Right ventricle myocardium superior (tissue), 1 donor: ENCODE measurements at regions not wholly inside any gene's neighbourhood (a gene's known extent, or its start where the extent isn't known, plus 50 kb on each side); places are given as distances from the start of the nearest gene placed in this dataset.

Source experiments
- ATAC-seq: fragments of 200-7000 bp; cut with Tn5 transposase; one replicate; pipeline ENCODE4 v1.9.1; 2020; ENCODE audit warnings: mild to moderate bottlenecking; ENCODE audit not compliant: poor library complexity
- DNase-seq: peaks from one replicate; pipeline ENCODE4 v3.0.0-alpha.2; 2020
- intact Hi-C: fragments of 100-400 bp; cut with DNase I; formaldehyde crosslinking; loops from one replicate; pipeline ENCODE4 v1.11.2; 2022
- donor health status: DM: no; HTN: yes; CAD: no; lungs with severe emphysema.

DNA sequence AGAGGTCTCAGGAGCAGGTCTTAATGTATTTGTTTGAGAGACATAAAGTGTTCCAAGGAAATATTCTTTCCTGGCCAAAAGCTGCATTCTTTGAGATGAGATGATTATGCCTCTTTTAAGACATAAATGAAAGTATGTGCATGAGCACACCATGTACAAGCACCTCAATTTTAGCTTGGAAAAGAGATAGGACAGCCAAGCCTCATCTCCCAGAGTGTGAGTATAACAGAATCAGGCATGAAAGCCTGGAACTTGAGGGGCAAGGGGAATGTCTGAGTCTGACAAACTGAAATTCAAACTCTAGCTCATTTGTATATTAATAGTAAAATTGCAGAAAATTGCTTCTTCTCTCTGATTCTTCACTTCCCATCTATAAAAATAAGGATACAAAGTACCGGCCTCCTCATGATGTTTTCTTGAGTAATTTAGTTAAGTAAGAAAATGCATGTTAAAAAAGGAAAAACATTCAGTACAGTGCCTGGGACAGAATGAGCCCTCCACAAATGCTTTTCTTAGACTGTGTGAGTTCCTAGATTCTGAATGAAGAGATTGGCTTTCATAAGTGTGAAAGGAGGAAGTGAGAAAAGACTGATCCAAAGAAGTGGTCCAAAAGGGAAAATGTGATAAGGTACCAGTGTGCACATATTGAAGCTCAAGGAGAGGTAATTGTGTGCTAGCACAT is 1260.9 kb upstream of the SORCS1 start:
- ATAC-seq (no peak), DNase-seq (no peak)
- intact Hi-C loops: no loop called here

DNA sequence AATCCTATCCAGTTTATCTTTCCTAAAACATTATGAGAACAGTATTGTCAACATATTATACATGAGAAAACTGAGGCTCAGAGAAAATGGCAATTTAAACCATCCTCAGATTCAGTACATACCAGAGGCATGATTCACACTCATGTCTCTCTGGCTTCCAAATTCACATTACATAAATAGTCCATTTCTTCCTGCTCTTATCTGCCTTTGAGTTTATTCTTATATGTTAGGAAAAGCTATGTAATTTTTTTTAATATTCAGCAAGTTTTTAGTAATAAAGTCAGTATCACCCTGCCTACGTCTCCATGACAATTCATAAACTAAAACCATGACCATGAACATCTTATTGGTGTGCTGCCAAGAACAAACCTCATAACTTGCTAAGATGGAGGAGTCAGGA is 1260.2 kb upstream of the SORCS1 start:
- intact Hi-C loops: no loop called here
- ATAC-seq (no peak), DNase-seq (no peak)

DNA sequence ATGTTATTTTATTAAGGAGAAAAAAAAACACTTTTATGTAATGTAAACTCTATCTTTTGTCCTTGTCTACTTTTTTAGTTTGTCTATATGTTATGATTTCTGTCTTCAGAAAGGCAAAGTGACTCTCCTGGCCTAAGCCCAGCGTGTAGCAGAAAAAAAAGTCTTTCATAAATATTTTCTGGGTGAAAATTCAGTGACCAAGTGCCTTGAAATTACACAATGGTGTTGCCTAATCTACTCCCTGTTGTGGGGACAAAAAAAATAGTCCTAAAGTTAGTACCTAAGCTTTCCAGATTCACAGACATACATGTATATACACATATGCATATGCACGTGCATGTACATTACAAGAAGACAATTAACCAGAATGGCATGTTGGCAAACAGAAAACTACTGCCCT is 1257.8 kb upstream of the SORCS1 start:
- DNase-seq: no peak
- intact Hi-C loops: no loop called here
- no peak for ATAC-seq

DNA sequence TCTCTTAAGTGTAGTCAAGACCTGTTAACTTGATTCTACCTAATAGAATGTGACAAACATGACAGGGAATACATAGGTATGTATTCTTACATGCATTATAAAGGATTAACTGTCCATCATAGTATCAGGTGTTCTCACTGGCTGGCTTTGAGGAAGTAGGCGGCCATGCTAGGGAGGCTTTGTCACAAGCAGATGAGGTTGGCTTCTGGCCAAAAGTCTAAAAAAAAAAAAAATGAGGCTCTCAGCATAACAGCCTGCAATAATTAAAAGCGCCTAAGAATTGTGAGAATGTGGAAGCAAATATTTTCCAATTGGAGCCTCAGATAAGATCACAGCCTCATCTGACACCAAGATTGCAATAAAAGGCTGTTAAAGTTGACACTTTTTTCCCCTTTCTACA is 1256.8 kb upstream of the SORCS1 start:
- intact Hi-C loops: no loop called here
- DNase-seq (no peak), ATAC-seq (no peak)

DNA sequence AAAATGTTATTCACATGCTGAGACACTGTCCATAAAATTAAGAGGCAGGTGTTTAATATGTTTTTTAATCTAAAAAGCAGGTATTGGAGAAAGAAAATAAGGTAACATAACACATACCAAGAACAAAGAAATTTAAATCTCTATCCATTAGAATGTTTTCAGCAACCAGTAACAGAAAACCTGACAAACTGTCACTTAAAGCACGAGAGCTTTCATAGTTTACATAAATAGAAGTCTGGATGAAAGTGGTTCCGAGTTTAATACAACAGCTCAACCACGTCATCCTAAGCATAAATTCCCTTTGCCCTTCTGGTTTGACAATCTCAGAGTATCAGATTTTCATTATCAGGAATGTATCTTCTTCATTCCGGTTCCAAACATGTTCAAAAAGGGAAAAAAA is 1249.4 kb upstream of the SORCS1 start:
- intact Hi-C loops: no loop called here
- ATAC-seq (no peak), DNase-seq (no peak)

DNA sequence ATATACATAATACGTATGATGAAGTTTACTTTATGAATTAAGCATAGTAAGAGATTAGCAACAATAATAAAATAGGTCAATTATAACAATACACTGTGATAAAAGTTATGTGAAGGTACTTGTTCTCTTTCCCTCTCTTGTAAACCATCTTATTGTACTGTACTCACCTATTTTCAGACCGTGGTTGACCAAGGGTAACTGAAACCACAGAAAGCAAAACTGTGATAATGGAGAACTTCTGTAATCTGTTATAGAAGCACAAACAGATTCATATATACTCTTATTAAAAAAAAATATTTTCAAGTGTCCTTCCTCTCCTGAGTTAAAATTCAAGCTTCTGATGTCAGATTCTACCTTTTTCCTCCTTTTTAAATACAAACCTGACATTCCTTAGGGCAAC is 1247.8 kb upstream of the SORCS1 start:
- DNase-seq (no peak), ATAC-seq (no peak)
- intact Hi-C loops: no loop called here

DNA sequence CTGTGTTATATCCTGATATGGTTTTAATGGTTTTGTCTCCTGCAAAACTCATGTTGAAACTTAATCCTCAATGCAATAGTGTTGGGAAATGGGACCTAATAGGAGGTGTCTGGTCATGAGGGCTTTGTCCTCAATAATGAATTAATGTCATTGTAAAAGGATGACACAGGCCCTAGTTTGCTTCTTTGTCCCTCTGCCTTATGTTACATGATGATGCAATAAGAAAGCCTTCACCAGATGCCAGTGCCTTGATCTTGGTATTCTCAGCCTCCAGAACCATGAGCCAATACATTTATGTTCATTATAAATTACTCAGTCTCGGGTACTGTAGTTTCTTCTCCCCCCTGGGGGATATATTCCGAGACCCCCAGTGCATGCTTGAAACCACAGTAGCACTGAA is 1247.4 kb upstream of the SORCS1 start:
- intact Hi-C loops: no loop called here
- DNase-seq (no peak), ATAC-seq (no peak)

DNA sequence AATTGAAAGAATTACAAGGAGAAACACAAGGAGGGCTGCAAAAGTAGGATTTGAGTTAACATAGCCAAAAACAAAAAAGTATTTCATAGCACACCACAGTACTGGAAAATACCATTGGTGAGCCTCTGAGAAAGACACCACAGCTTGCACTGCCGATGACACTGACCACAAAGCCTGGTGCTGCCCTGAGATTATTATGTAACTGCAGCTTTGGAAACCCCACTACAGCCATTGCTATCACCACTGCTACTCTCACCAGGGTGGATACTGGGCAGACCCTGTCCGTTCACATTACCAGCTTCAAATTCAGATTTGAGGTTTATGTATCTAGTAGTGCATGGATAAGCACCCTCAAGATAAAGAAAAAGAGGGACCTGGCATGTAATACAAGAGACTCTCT is 1246.7 kb upstream of the SORCS1 start:
- DNase-seq (no peak), ATAC-seq (no peak)
- intact Hi-C loops: no loop called here

DNA sequence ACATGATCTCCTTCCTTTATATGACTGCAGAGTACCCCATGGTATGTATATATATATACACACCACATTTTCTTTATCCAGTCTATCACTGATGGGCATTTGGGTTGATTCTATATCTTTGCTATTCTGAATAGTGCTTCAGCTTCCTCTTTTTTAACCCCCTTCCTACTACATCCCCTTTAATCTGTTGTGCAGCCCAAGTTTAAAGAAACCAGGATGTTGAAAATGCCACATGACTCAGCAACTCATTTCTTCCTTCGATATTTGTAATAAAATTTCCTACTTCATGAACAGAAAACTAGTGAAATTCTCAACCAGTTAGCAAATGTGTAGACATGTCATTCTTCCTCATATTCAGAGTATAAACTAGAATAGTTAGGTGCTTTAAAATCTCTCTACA is 1245.7 kb upstream of the SORCS1 start:
- intact Hi-C loops: no loop called here
- ATAC-seq: no peak

DNA sequence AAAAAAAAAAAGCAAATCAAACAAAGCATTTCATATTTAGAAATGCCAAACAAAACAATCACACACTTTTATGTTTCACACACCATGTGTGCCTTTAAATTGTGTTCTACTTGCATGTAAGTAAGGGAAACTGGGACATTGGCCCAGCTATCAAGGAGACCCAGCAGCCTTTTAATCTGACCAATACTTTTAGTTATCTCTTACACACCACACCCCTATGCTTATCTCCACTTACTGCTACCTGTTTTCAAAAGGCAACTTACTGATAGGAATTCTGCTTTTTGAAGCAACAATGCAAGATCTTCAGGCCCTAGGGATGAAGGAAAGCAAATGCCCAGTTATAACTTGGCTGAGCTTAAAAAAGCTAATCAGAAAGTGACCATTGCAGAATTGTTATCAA is 1244.8 kb upstream of the SORCS1 start:
- ATAC-seq (no peak), DNase-seq (no peak)
- intact Hi-C loops: no loop called here

More for the DNA sequence above, 1245.7 kb upstream of the SORCS1 start:
- DNase-seq: no peak

DNA sequence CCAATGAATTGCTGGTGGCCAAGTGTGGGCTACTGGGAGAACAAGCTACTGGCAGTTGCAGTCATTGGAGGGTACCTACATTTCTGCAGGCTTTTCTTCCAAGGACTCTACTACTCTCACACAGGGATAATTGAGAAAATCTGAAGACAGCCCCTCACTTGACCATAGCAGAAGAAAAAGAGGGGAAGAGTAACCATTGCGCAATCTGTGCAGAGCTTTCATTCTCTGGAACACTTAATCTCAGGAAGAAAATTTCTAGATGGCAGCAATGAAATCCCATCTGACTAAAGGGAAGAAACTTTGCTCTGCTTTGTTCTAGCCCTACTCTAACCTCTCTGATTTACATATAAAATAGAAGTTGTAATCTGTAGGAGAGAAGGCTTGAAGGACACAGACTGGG is 1239.6 kb upstream of the SORCS1 start:
- intact Hi-C loops: no loop called here
- no peak for ATAC-seq
- no peak for DNase-seq

DNA sequence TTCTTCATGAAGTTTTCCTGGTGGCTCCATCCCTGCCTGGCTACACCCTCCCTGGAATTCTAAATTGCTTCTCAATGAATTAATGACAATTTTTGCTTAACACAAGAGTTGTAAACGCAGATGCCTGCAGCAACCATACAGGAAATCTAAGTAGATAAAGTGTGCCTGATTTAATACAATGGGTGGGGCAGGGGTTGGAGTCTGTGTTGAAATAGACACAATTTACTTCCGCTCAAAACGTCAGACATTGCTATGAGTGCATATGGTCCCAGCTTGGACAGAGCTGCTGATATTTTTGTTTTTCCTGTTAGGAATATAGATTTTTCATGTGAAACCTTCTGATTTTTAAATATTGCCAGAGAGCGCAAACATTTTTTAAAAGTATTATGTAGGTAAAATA is 1235.0 kb upstream of the SORCS1 start:
- intact Hi-C loops: no loop called here
- ATAC-seq: no peak
- DNase-seq: no peak

DNA sequence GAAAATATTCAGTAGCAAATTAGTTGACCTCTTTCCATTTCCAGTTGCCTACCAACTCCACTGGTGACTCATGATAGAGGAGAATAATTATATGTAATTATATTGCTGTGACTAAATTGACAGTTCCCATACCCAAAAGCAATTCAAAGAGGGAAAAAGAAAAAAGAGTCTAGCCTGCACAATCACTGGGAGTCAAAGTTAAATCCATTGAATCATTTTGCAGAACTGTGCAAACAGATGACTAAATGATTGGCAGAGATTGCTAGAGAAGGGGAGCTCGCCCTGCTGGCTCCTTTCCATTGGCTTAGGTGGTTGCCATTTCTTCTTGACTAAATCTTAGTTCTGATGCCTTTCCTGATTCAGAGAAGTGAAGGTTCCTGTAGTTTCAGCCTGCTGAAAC is 1228.6 kb upstream of the SORCS1 start:
- intact Hi-C loops: no loop called here
- ATAC-seq (no peak), DNase-seq (no peak)

DNA sequence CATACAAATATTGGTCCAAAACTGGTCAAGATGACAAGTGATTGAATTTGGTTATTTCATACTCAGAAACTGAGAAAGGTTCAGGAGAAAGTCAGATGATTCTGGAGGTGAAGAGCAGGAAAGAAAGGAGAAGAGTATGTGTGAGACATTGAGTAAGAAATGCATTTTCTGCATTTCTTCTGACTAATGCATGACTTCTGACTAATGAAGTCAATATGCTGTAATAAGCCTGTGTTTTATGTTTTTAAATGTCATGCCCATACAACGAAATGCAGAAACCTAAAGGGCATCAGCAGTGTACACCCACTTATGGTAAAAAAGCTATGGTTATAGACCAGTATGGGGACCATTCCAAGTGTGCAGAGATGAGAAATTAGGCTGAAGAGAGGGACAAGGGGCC is 1227.8 kb upstream of the SORCS1 start:
- intact Hi-C loops: no loop called here
- no peak for DNase-seq
- ATAC-seq: no peak

DNA sequence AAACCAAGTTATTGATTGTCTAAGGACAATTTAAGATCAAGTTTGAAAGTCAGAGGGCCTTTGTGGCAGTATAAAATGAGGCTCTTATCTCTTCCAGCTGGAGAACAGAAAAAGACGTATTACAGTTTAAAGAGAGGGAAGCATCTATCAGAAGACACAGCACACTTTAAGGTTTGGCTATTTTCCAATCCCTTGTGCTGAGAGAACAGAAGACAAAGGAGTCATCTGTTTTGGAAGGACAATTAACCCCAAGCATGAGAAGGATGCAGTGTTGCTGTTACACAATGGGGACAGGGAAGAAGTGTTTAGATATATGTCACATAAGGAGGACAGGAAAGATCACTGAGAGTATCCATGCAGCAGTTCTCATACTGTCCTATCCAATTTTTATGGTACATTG is 1224.2 kb upstream of the SORCS1 start:
- no peak for ATAC-seq
- intact Hi-C loops: no loop called here
- DNase-seq: no peak

DNA sequence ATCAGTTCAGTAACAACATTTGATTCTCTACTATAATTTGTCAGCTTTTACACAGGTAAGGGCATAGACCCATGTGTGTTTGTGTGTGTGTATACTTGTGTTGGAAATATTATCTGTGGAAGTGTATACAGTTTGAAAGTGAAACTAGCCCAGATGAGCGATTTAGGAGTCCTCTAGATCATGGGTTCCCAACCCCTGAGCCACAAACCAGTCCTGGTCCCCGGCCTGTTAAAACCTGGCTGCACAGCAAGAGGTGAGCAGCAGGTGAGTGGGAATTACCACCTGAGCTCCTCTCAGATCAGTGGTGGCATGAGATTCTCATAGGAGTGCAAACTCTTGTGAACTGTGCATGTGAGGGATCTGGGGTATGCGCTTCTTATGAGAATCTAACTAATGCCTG is 1221.5 kb upstream of the SORCS1 start:
- DNase-seq (no peak), ATAC-seq (no peak)
- intact Hi-C loops: no loop called here

DNA sequence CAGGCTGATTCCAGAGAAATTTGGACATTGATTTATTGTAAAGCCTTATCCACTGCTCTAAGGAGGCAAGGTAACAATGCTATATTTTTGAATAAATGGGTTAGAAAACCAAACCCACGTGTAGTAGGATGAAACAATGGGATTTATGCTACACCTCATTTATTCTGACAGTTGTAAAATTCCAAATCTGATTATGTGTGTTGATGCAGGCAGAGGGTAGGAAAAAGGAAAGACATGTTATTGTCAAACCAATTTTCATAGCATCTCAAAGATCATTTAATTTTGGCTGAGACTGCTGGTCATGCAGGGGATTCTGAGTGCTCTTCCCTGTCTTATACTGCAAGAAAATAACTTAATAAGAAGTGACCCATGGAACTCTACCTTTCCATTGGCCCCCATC is 1219.9 kb upstream of the SORCS1 start:
- DNase-seq: no peak
- ATAC-seq: no peak
- intact Hi-C loops: no loop called here

DNA sequence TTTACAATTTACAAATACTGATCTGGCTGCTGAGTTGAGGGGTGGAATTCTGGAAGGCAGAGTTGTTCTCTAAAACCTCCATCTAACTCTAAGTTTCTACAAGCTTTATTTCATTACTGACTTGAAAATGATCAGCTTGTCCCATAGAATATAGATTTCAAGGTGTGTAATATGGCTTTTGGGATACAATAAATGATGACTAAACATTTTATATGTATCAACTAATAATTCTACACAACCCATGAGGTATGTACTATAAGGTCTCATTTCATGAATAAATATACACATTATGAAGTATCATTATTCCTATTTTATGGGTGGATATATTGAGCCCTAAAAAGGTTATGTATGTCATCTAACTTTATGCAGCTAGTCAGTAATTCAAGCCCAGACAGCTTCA is 1214.3 kb upstream of the SORCS1 start:
- intact Hi-C loops: no loop called here
- ATAC-seq (no peak), DNase-seq (no peak)

DNA sequence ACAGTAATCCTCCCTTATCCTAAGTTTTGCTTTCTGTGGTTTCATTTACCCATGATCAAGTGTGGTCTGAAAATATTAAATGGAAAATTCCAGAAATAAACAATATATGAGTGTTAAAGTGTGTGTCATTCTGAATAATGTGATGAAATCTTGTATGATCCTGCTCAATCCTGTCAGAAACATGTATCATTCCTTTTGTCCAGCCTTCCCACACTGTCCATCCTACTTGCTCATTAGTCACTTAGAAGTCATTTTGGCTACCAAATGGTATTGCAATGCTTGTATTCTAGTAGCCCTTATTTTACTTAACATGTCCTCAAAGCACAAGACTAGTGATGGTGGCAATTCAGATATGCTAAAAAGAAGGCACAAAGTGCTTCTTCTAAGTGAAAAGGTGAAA is 1211.2 kb upstream of the SORCS1 start:
- no peak for DNase-seq
- intact Hi-C loops: no loop called here

DNA sequence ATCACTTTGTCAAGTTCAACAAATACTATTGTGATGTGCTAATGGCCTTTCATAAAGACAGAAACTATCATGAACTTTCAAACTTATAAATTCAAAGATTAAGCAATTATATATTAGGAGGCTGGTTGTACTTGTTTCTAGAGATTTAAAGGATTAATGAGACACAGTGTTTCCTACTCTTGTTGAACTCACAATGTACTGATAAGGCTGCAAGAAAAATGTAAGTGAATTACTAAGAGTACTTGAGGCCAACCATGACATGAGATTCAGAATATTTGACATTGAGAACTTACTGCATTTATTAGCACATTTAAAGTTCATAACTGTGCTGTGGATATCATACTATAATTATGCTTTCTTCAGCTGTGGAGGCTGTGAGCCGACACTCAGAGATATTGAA is 1210.5 kb upstream of the SORCS1 start:
- DNase-seq (no peak), ATAC-seq (no peak)
- intact Hi-C loops: no loop called here

More for the DNA sequence above, 1211.2 kb upstream of the SORCS1 start:
- no peak for ATAC-seq

DNA sequence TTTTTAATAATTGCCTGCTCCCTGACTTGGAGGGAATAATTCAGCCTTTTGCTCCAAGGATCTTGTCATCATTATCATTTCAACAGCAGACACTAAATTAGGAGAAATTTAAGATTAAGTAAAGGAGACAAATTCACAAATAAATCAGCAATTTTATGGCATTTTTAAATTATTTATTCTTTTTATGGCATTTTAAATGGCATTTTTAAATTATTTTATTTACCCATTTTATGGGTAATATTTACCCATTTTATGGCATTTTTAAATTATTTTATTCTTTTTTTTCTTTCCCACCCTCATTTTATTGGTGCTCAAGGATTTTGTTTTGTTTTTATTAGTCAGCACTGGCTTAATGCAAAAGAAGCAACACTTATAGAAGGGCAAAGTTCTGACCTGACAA is 1201.0 kb upstream of the SORCS1 start:
- intact Hi-C loops: no loop called here
- DNase-seq (no peak), ATAC-seq (no peak)
